ENCODE measurements at regions not wholly inside any gene's neighbourhood (a gene's known extent, or its start where the extent isn't known, plus 50 kb on each side); places are given as distances from the start of the nearest gene placed in this dataset.

- Histone ChIP-seq H4K20me1 (ENCODE audit: low read depth, low read length) (no peaks in the 10 kb centered on the region), H3K79me2 (ENCODE audit: insufficient read depth, low read length) (no peaks in the 10 kb centered on the region), H2AFZ (ENCODE audit: low read depth, low read length, severe bottlenecking) (no peak overlapping the region), H3K36me3 (ENCODE audit: low read length) (no peaks in the 10 kb centered on the region), H3K9ac (ENCODE audit: low read length) (no peak overlapping the region), H3K4me2 (ENCODE audit: low read depth, low read length, poor library complexity, severe bottlenecking) (no peak overlapping the region), H3F3A (ENCODE audit: insufficient read depth) (no peaks in the 10 kb centered on the region), H3K9me3 (ENCODE audit: insufficient read depth, low read length) (peaks cover 19% of the 10 kb centered on the region; the same call in 1 of the 2 replicates), H3K9me2 (replicated peaks; ENCODE audit: insufficient read depth, low read length) (no peaks in the 10 kb centered on the region), H3K27ac (ENCODE audit: low read depth, low read length) (no peak overlapping the region), H3K27me3 (ENCODE audit: low read length) (no peaks in the 10 kb centered on the region), H3K4me3 (ENCODE audit: insufficient read depth, low read length, poor library complexity, severe bottlenecking) (no peak overlapping the region)
- TF ChIP-seq, protein P1, sequence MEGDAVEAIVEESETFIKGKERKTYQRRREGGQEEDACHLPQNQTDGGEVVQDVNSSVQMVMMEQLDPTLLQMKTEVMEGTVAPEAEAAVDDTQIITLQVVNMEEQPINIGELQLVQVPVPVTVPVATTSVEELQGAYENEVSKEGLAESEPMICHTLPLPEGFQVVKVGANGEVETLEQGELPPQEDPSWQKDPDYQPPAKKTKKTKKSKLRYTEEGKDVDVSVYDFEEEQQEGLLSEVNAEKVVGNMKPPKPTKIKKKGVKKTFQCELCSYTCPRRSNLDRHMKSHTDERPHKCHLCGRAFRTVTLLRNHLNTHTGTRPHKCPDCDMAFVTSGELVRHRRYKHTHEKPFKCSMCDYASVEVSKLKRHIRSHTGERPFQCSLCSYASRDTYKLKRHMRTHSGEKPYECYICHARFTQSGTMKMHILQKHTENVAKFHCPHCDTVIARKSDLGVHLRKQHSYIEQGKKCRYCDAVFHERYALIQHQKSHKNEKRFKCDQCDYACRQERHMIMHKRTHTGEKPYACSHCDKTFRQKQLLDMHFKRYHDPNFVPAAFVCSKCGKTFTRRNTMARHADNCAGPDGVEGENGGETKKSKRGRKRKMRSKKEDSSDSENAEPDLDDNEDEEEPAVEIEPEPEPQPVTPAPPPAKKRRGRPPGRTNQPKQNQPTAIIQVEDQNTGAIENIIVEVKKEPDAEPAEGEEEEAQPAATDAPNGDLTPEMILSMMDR (IDR thresholded peaks at IDR 0.05; ENCODE audit: insufficient read depth, low read length, poor library complexity, severe bottlenecking) = no peak
- TF ChIP-seq EZH2phosphoT487 (conservative IDR thresholded peaks at IDR 0.05; ENCODE audit: low read length) = no peak
These were observed 151.7 kb downstream of the FASLG start for GRCh38 chr1:172810480-172811175.

GRCh38 chr1:172811694-172812093 lies 152.8 kb downstream of the FASLG start:
- no peak for TF ChIP-seq EZH2phosphoT487 (conservative IDR thresholded peaks at IDR 0.05; ENCODE audit: low read length)
- TF ChIP-seq, protein P1 (IDR thresholded peaks at IDR 0.05; ENCODE audit: insufficient read depth, low read length, poor library complexity, severe bottlenecking) = no peak
- Histone ChIP-seq H3K9me3 (ENCODE audit: insufficient read depth, low read length) (peaks cover 22% of the 10 kb centered on the region; the same call in 1 of the 2 replicates), H3K79me2 (ENCODE audit: insufficient read depth, low read length) (no peaks in the 10 kb centered on the region), H3K36me3 (ENCODE audit: low read length) (no peaks in the 10 kb centered on the region), H3F3A (ENCODE audit: insufficient read depth) (no peaks in the 10 kb centered on the region), H2AFZ (ENCODE audit: low read depth, low read length, severe bottlenecking) (no peak overlapping the region), H3K4me2 (ENCODE audit: low read depth, low read length, poor library complexity, severe bottlenecking) (no peak overlapping the region), H3K9me2 (replicated peaks; ENCODE audit: insufficient read depth, low read length) (no peaks in the 10 kb centered on the region), H4K20me1 (ENCODE audit: low read depth, low read length) (no peaks in the 10 kb centered on the region), H3K27me3 (ENCODE audit: low read length) (no peaks in the 10 kb centered on the region), H3K27ac (ENCODE audit: low read depth, low read length) (no peak overlapping the region), H3K4me3 (ENCODE audit: insufficient read depth, low read length, poor library complexity, severe bottlenecking) (no peak overlapping the region), H3K9ac (ENCODE audit: low read length) (no peak overlapping the region)

DNA sequence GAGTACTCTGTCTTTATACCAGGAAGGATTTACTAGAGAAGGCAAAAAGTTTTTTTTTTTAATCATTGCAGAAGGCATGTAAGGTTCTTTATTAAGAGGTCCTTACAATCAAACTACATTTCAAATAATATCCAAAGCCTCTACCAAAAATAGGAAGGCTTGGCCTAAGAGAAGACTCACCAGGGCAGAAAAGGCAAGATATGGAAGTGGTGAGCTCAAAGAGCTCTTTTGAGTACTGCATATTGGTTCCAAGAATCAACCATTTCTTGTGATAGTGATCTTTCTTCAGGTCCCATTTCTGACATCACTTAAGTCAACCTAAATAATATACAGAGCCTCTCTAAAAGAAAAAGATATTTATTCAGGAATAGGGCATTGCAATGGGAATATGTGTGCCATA lies 153.2 kb downstream of the FASLG start:
- H3K27ac ChIP-seq (ENCODE audit: low read depth, low read length) = no peak overlapping the region
- no peaks in the 10 kb centered on the region for H3K27me3 ChIP-seq (ENCODE audit: low read length)
- no peaks in the 10 kb centered on the region for H3K9me2 ChIP-seq (replicated peaks; ENCODE audit: insufficient read depth, low read length)
- no peak overlapping the region for H2AFZ ChIP-seq (ENCODE audit: low read depth, low read length, severe bottlenecking)
- H3K36me3 ChIP-seq (ENCODE audit: low read length) = no peaks in the 10 kb centered on the region
- TF ChIP-seq, protein P1 (IDR thresholded peaks at IDR 0.05; ENCODE audit: insufficient read depth, low read length, poor library complexity, severe bottlenecking) = no peak
- no peak for TF ChIP-seq EZH2phosphoT487 (conservative IDR thresholded peaks at IDR 0.05; ENCODE audit: low read length)
- H3K9me3 ChIP-seq (ENCODE audit: insufficient read depth, low read length) = peaks cover 22% of the 10 kb centered on the region; the same call in 1 of the 2 replicates
- H3F3A ChIP-seq (ENCODE audit: insufficient read depth) = no peaks in the 10 kb centered on the region
- no peak overlapping the region for H3K4me3 ChIP-seq (ENCODE audit: insufficient read depth, low read length, poor library complexity, severe bottlenecking)
- H3K4me2 ChIP-seq (ENCODE audit: low read depth, low read length, poor library complexity, severe bottlenecking) = no peak overlapping the region
- no peak overlapping the region for H3K9ac ChIP-seq (ENCODE audit: low read length)
- H4K20me1 ChIP-seq (ENCODE audit: low read depth, low read length) = no peaks in the 10 kb centered on the region
- no peaks in the 10 kb centered on the region for H3K79me2 ChIP-seq (ENCODE audit: insufficient read depth, low read length)

All from SU-DHL-6 (cell line).